HG03460 (cell line): ENCODE measurements at regions not wholly inside any gene's neighbourhood (a gene's known extent, or its start where the extent isn't known, plus 50 kb on each side); places are given as distances from the start of the nearest gene placed in this dataset.
"Not testable (repeated sequence)": the region's sequence is repeated elsewhere in the genome, so short reads cannot be mapped to it uniquely, and the experiment has no call there.

Experiments used
- ATAC-seq: cut with Tn5 transposase; IDR thresholded peaks from one replicate; pipeline ENCODE4 v1.9.1; 2021; ENCODE audit not compliant: unreplicated experiment

- ATAC-seq = no peak
Observed at GRCh38 chr9:31848505-31849285, 535.7 kb upstream of the ACO1 start.

GRCh38 chr9:31854187-31854586 is 530.3 kb upstream of the ACO1 start:
- no peak for ATAC-seq

- ATAC-seq = no peak
Observed at GRCh38 chr9:31868830-31869229, 515.6 kb upstream of the ACO1 start.

- ATAC-seq = no peak
Observed at GRCh38 chr9:31870276-31870675, 514.2 kb upstream of the ACO1 start.

GRCh38 chr9:31873722-31874121 is 510.7 kb upstream of the ACO1 start:
- ATAC-seq = no peak

- ATAC-seq = no peak
Observed at GRCh38 chr9:31894008-31894407, 490.4 kb upstream of the ACO1 start.

- peak; percentile 77 for ATAC-seq
Observed at GRCh38 chr9:31908158-31908890, 476.1 kb upstream of the ACO1 start.

GRCh38 chr9:31908891-31909480 is 475.5 kb upstream of the ACO1 start:
- ATAC-seq = peak; percentile 29

- no peak for ATAC-seq
Observed at GRCh38 chr9:31912636-31913035, 471.8 kb upstream of the ACO1 start.

- no peak for ATAC-seq
Observed at GRCh38 chr9:31916591-31917241, 467.7 kb upstream of the ACO1 start.

GRCh38 chr9:31937737-31938136 is 446.7 kb upstream of the ACO1 start:
- ATAC-seq = not testable (repeated sequence)

- ATAC-seq = no peak
Observed at GRCh38 chr9:31950756-31951155, 433.7 kb upstream of the ACO1 start.

GRCh38 chr9:31958572-31958971 is 425.9 kb upstream of the ACO1 start:
- no peak for ATAC-seq

- ATAC-seq = no peak
Observed at GRCh38 chr9:31969552-31969951, 414.9 kb upstream of the ACO1 start.

GRCh38 chr9:31983895-31984294 is 400.5 kb upstream of the ACO1 start:
- no peak for ATAC-seq

- ATAC-seq = no peak
Observed at GRCh38 chr9:31996331-31996730, 388.1 kb upstream of the ACO1 start.

- no peak for ATAC-seq
Observed at GRCh38 chr9:32004431-32005076, 379.9 kb upstream of the ACO1 start.

GRCh38 chr9:32010322-32010721 is 374.1 kb upstream of the ACO1 start:
- ATAC-seq = no peak

GRCh38 chr9:32011049-32011448 is 373.4 kb upstream of the ACO1 start:
- no peak for ATAC-seq

GRCh38 chr9:32015795-32016194 is 368.6 kb upstream of the ACO1 start:
- no peak for ATAC-seq

- no peak for ATAC-seq
Observed at GRCh38 chr9:32045513-32045912, 338.9 kb upstream of the ACO1 start.
